ENCODE measurements at regions not wholly inside any gene's neighbourhood (a gene's known extent, or its start where the extent isn't known, plus 50 kb on each side); places are given as distances from the start of the nearest gene placed in this dataset.
"Not testable (repeated sequence)": the region's sequence is repeated elsewhere in the genome, so short reads cannot be mapped to it uniquely, and the experiment has no call there.

GRCh38 chrX:145405012-145405411 is 157.7 kb downstream of the SPANXN1 start:
- 0% methylated on average over 1 of the region's 1 CpG for WGBS (ENCODE audit: missing lambda C conversion rate)
- ChIA-PET POLR2A (no interaction called here), CTCF (no interaction called here)
- ATAC-seq (no peak), DNase-seq (ENCODE audit: low read depth in 1 of 2, low spot score in 1 of 2) (peak; percentile 2 to 24), FAIRE-seq (no peak)
- TF ChIP-seq CTCF (IDR thresholded peaks at IDR 0.05) (peak; percentile 35; the same call in 2 of the 3 replicates), FOXS1 (CRISPR knock-in tag; IDR thresholded peaks at IDR 0.05) (no peak), RAD21 (conservative IDR thresholded peaks at IDR 0.05 in 1 of 2, IDR thresholded peaks at IDR 0.05 in 1 of 2) (peak in 1 of 2 experiments; percentile 29; a peak in 2 of 5 replicates)
- Histone ChIP-seq H3K9me3 (no peaks in the 10 kb centered on the region), H3K4me1 (no peaks in the 10 kb centered on the region), H3K27ac (no peak overlapping the region), H3K4me3 (no peak overlapping the region), H3K4me2 (no peak overlapping the region)

- no peak for FAIRE-seq
- 3% methylated on average over 2 of the region's 2 CpGs for WGBS (ENCODE audit: missing lambda C conversion rate)
These were observed 163.3 kb downstream of the SPANXN1 start for GRCh38 chrX:145410622-145411021.

GRCh38 chrX:145436211-145436610 is 188.9 kb downstream of the SPANXN1 start:
- DNase-seq (ENCODE audit: low read depth in 1 of 2, low spot score in 1 of 2); ATAC-seq; POLR2A ChIA-PET; H3K4me1 ChIP-seq; FAIRE-seq; H3K27ac ChIP-seq; H3K4me3 ChIP-seq; H3K4me2 ChIP-seq; CTCF ChIA-PET; H3K9me3 ChIP-seq: not testable (repeated sequence)
- 60% methylated on average over 2 of the region's 32 CpGs for WGBS (ENCODE audit: missing lambda C conversion rate)

More at GRCh38 chrX:145410622-145411021, 163.3 kb downstream of the SPANXN1 start:
- TF ChIP-seq GATA3 (IDR thresholded peaks at IDR 0.05; ENCODE audit: borderline replicate concordance) (no peak), BHLHE40 (IDR thresholded peaks at IDR 0.05; ENCODE audit: low read depth, low read length) (no peak), MAFK (IDR thresholded peaks at IDR 0.05; ENCODE audit: partially characterized antibody) (peak; percentile 46), HMGXB4 (CRISPR knock-in tag; IDR thresholded peaks at IDR 0.05; ENCODE audit: borderline replicate concordance) (no peak), NR3C1 (IDR thresholded peaks at IDR 0.05) (no peak), FOSB (CRISPR knock-in tag; IDR thresholded peaks at IDR 0.05) (no peak)
- H3K4me3 ChIP-seq: no peak overlapping the region
- H3K27ac ChIP-seq: no peak overlapping the region
- H3K4me2 ChIP-seq: no peak overlapping the region
- H3K9me3 ChIP-seq: no peaks in the 10 kb centered on the region
- ChIA-PET CTCF (no interaction called here), POLR2A (no interaction called here)
- no peak for ATAC-seq
- no peaks in the 10 kb centered on the region for H3K4me1 ChIP-seq
- DNase-seq (ENCODE audit: low read depth in 1 of 2, low spot score in 1 of 2): no peak

DNA sequence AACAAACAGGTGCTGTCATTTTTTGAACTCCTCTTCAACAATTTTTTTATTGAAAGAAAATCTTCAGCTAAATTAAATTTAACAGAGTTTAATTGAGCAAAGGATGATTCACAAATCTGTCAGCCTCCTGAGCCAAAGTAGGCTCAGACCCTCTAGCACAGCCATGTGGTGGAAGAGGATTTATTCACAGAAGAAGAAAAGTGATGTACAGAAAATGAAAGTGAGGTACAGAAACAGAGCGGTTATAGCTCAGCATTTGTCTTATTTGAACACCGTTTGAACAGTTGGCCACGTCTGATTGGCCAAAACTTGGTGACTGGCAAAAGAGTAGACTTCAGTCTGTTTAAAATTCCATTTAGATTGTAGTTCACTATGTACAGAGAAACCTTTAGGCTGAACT is 217.3 kb downstream of the SPANXN1 start:
- TF ChIP-seq KDM5A (IDR thresholded peaks at IDR 0.05): no peak
- TF ChIP-seq CBX8 (IDR thresholded peaks at IDR 0.05): no peak
- TF ChIP-seq RARB (CRISPR knock-in tag; IDR thresholded peaks at IDR 0.05): no peak
- no peak for TF ChIP-seq MAZ (IDR thresholded peaks at IDR 0.05; ENCODE audit: borderline replicate concordance, low read depth, low read length)
- no peak for TF ChIP-seq RFX5 (IDR thresholded peaks at IDR 0.05)
- TF ChIP-seq EHMT2 (IDR thresholded peaks at IDR 0.05; ENCODE audit: low read depth): no peak
- no peak for TF ChIP-seq NR3C1 (IDR thresholded peaks at IDR 0.05)
- TF ChIP-seq TP53 (CRISPR knock-in tag; IDR thresholded peaks at IDR 0.05): no peak
- no peak for TF ChIP-seq RAD21 (conservative IDR thresholded peaks at IDR 0.05 in 1 of 2, IDR thresholded peaks at IDR 0.05 in 1 of 2)
- TF ChIP-seq FOSB (CRISPR knock-in tag; IDR thresholded peaks at IDR 0.05): no peak
- no peak for TF ChIP-seq CHD4 (IDR thresholded peaks at IDR 0.05; ENCODE audit: borderline replicate concordance)
- no peaks in the 10 kb centered on the region for H3K9me3 ChIP-seq
- no peaks in the 10 kb centered on the region for H3K4me1 ChIP-seq
- WGBS (ENCODE audit: missing lambda C conversion rate): 1% methylated on average over 3 of the region's 3 CpGs
- no peak overlapping the region for H3K4me2 ChIP-seq
- DNase-seq (ENCODE audit: low read depth in 1 of 2, low spot score in 1 of 2) (no peak), ATAC-seq (no peak), FAIRE-seq (no peak)
- no peak overlapping the region for H3K4me3 ChIP-seq
- POLR2A ChIA-PET: no interaction called here
- no peak overlapping the region for H3K27ac ChIP-seq
- CTCF ChIA-PET: no interaction called here
